ENCODE measurements at regions not wholly inside any gene's neighbourhood (a gene's known extent, or its start where the extent isn't known, plus 50 kb on each side); places are given as distances from the start of the nearest gene placed in this dataset.

DNA sequence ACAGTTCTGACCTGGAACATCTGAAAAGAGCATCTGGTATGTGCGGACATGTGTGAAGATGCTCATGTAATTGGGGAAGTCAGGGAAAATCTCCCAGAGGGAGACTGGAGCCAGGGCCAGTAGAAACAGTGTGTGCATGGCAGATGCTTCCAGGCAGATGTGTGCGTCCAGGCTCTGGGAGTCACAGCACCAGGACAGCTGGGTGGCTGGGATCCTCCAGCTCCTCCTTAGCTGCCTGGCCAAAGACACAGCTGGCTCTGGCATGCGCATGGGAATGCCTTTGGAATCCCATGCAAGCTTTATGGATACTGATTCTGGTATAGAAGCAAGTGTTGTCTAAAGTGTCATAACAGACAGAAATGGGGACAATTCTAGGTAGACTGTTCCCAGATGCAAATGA is 369.7 kb downstream of the INSIG2 start:
- Histone ChIP-seq H3K27ac (ENCODE audit: low read depth, low read length) (no peak overlapping the region), H3K4me1 (ENCODE audit: insufficient read depth, low read length) (no peaks in the 10 kb centered on the region), H3K9ac (ENCODE audit: low read length) (no peak overlapping the region), H3K9me3 (ENCODE audit: low read length) (no peaks in the 10 kb centered on the region), H3K27me3 (ENCODE audit: control insufficient read depth in 1 of 2, insufficient read depth in 2 of 2, low read length in 2 of 2) (no peaks in the 10 kb centered on the region), H3K36me3 (ENCODE audit: insufficient read depth, low read length) (no peaks in the 10 kb centered on the region), H3K4me3 (ENCODE audit: low read depth in 1 of 2, low read length in 2 of 2) (no peak overlapping the region)

DNA sequence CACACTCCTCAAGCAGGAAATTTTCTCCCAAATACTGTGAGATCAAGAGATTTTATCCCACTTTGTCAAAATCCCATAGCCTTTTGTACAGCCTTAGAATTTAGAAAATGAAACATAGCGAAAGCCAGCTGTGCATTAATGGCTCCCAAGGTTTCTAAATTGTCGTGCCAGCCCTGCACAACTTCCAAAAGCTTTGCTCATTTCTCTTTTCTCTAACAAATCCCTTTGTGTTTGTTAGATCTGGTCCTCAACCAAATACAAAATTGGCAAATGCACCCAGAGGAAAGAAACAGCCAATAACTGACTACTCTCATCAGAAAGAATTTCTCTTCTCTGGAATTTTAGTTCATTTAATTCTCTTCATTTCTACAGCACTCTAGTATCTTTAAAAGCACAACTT is 361.1 kb downstream of the INSIG2 start:
- H3K36me3 ChIP-seq (ENCODE audit: insufficient read depth, low read length): no peaks in the 10 kb centered on the region
- no peaks in the 10 kb centered on the region for H3K4me1 ChIP-seq (ENCODE audit: insufficient read depth, low read length)
- no peaks in the 10 kb centered on the region for H3K27me3 ChIP-seq (ENCODE audit: control insufficient read depth in 1 of 2, insufficient read depth in 2 of 2, low read length in 2 of 2)
- no peaks in the 10 kb centered on the region for H3K9me3 ChIP-seq (ENCODE audit: low read length)
- H3K9ac ChIP-seq (ENCODE audit: low read length): no peak overlapping the region
- no peak overlapping the region for H3K4me3 ChIP-seq (ENCODE audit: low read depth in 1 of 2, low read length in 2 of 2)
- H3K27ac ChIP-seq (ENCODE audit: low read depth, low read length): no peak overlapping the region

DNA sequence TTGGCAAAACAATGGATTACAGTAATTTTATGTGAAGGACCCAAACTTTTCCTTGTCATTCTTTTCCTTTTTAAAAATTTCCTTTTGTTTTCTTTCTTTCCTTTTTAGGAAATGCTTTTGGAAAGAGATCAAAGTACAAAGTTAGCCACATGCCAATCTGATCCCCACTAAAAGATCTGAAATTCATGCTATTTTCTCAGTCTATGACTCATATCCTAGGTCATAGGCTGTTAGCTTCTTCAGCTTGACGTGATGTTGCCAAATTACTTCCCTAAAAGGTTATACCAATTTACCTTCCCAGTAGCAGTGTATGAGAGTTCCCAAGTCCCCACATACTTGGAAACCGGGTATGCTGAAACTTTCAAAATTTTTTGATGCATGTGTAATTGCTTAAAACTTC is 355.3 kb downstream of the INSIG2 start:
- H3K27me3 ChIP-seq (ENCODE audit: control insufficient read depth in 1 of 2, insufficient read depth in 2 of 2, low read length in 2 of 2): no peaks in the 10 kb centered on the region
- H3K9ac ChIP-seq (ENCODE audit: low read length): no peak overlapping the region
- H3K4me3 ChIP-seq (ENCODE audit: low read depth in 1 of 2, low read length in 2 of 2): no peak overlapping the region
- no peaks in the 10 kb centered on the region for H3K4me1 ChIP-seq (ENCODE audit: insufficient read depth, low read length)
- H3K36me3 ChIP-seq (ENCODE audit: insufficient read depth, low read length): no peaks in the 10 kb centered on the region
- no peaks in the 10 kb centered on the region for H3K9me3 ChIP-seq (ENCODE audit: low read length)
- no peak overlapping the region for H3K27ac ChIP-seq (ENCODE audit: low read depth, low read length)

DNA sequence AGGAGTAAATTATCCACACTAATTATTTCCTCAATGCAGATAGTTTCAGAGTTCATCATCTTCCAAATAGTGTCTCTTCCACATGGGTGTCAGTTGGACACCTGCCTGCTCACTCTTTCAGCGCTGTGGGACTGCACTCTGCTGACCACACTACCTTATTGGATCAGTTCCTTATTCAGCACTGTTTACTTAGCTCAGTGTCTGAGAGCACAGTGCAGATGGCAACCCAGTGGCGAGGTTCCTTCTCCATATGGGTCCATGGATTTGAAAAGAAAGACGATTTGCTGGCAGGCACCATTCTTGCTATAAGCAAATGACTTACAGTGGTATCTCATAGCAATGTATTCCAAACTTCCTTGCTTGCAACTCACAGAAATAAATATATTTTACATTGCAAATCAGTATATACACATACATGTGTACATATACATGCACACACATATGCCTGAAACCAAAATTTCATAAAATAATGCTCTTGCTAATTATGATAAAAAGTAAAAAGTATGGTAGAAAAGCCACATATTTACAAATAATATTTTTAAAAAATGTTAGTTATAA is 354.8 kb downstream of the INSIG2 start:
- Histone ChIP-seq H3K36me3 (ENCODE audit: insufficient read depth, low read length) (no peaks in the 10 kb centered on the region), H3K4me1 (ENCODE audit: insufficient read depth, low read length) (no peaks in the 10 kb centered on the region)

GRCh38 chr2:118442046-118442445 is 353.8 kb downstream of the INSIG2 start:
- Histone ChIP-seq H3K4me1 (ENCODE audit: insufficient read depth, low read length) (no peaks in the 10 kb centered on the region), H3K4me3 (ENCODE audit: low read depth in 1 of 2, low read length in 2 of 2) (no peak overlapping the region), H3K36me3 (ENCODE audit: insufficient read depth, low read length) (no peaks in the 10 kb centered on the region), H3K9me3 (ENCODE audit: low read length) (no peaks in the 10 kb centered on the region), H3K9ac (ENCODE audit: low read length) (no peak overlapping the region), H3K27ac (ENCODE audit: low read depth, low read length) (no peak overlapping the region), H3K27me3 (ENCODE audit: control insufficient read depth in 1 of 2, insufficient read depth in 2 of 2, low read length in 2 of 2) (no peaks in the 10 kb centered on the region)

More for the DNA sequence above, 354.8 kb downstream of the INSIG2 start:
- H3K9ac ChIP-seq (ENCODE audit: low read length): no peak overlapping the region
- H3K4me3 ChIP-seq (ENCODE audit: low read depth in 1 of 2, low read length in 2 of 2): no peak overlapping the region
- no peaks in the 10 kb centered on the region for H3K9me3 ChIP-seq (ENCODE audit: low read length)
- H3K27me3 ChIP-seq (ENCODE audit: control insufficient read depth in 1 of 2, insufficient read depth in 2 of 2, low read length in 2 of 2): no peaks in the 10 kb centered on the region
- no peak overlapping the region for H3K27ac ChIP-seq (ENCODE audit: low read depth, low read length)

DNA sequence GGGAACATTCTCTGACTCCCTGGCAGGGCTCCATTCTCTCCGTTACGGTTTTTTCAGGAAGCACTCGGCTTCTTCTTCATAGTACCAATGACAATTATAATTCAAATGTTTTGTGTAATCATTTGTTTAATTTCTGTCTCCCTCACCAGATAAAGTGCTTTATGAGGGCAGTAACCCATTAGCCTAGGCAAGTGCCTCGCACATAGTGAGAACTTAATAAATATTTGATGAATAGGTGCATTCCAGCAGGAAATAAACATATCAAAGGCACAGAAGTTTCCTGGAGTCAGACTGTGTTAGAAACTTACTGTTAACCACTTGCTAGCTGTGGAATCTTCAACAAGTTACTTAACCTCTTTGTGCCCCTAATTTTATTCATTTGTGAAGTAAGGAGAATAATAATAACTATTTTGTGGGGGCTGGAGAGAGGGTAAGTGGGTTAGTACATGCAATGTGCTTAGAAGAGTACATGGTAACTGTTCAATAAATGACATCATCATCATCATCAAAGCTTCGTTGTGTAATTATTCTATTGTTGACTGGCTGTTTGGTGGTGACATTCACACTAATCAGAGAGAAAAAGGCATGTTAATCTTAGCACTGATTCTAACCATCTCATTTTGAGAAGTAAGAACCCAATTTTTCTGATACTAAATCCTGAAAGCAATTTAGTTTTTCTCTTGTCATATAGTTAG is 352.3 kb downstream of the INSIG2 start:
- H3K4me3 ChIP-seq (ENCODE audit: low read depth in 1 of 2, low read length in 2 of 2): no peak overlapping the region
- H3K4me1 ChIP-seq (ENCODE audit: insufficient read depth, low read length): no peaks in the 10 kb centered on the region
- H3K27ac ChIP-seq (ENCODE audit: low read depth, low read length): no peak overlapping the region
- H3K27me3 ChIP-seq (ENCODE audit: control insufficient read depth in 1 of 2, insufficient read depth in 2 of 2, low read length in 2 of 2): no peaks in the 10 kb centered on the region
- no peaks in the 10 kb centered on the region for H3K36me3 ChIP-seq (ENCODE audit: insufficient read depth, low read length)
- H3K9me3 ChIP-seq (ENCODE audit: low read length): no peaks in the 10 kb centered on the region
- no peak overlapping the region for H3K9ac ChIP-seq (ENCODE audit: low read length)

GRCh38 chr2:118437501-118437900 is 349.2 kb downstream of the INSIG2 start:
- Histone ChIP-seq H3K27ac (ENCODE audit: low read depth, low read length) (no peak overlapping the region), H3K36me3 (ENCODE audit: insufficient read depth, low read length) (no peaks in the 10 kb centered on the region), H3K9ac (ENCODE audit: low read length) (no peak overlapping the region), H3K27me3 (ENCODE audit: control insufficient read depth in 1 of 2, insufficient read depth in 2 of 2, low read length in 2 of 2) (no peaks in the 10 kb centered on the region), H3K4me1 (ENCODE audit: insufficient read depth, low read length) (no peaks in the 10 kb centered on the region), H3K9me3 (ENCODE audit: low read length) (no peaks in the 10 kb centered on the region), H3K4me3 (ENCODE audit: low read depth in 1 of 2, low read length in 2 of 2) (no peak overlapping the region)

GRCh38 chr2:118431997-118432396 is 343.7 kb downstream of the INSIG2 start:
- H3K9ac ChIP-seq (ENCODE audit: low read length): no peak overlapping the region
- no peaks in the 10 kb centered on the region for H3K36me3 ChIP-seq (ENCODE audit: insufficient read depth, low read length)
- H3K27me3 ChIP-seq (ENCODE audit: control insufficient read depth in 1 of 2, insufficient read depth in 2 of 2, low read length in 2 of 2): no peaks in the 10 kb centered on the region
- no peaks in the 10 kb centered on the region for H3K9me3 ChIP-seq (ENCODE audit: low read length)
- H3K4me3 ChIP-seq (ENCODE audit: low read depth in 1 of 2, low read length in 2 of 2): no peak overlapping the region
- H3K4me1 ChIP-seq (ENCODE audit: insufficient read depth, low read length): no peaks in the 10 kb centered on the region
- H3K27ac ChIP-seq (ENCODE audit: low read depth, low read length): no peak overlapping the region

DNA sequence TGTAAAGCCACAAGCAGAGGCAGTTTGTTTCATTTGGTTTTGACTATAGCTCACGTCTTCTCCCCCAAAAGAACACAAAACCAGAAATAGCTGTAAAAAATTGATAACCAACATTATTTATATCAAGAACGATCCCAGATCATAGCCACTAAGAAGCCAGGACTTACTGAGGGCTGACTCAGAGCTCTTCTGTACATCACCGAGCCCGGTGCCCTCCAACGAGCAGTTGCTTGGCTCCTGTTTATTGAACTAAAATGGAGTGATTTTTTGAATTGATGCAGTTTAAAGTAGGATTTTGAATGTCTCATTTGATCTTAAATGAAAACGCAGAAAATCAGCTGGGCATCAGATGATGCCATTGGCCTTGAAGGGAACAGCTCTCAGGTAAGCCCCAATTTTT is 343.3 kb downstream of the INSIG2 start:
- Histone ChIP-seq H3K9ac (ENCODE audit: low read length) (no peak overlapping the region), H3K36me3 (ENCODE audit: insufficient read depth, low read length) (no peaks in the 10 kb centered on the region), H3K27ac (ENCODE audit: low read depth, low read length) (no peak overlapping the region), H3K4me1 (ENCODE audit: insufficient read depth, low read length) (no peaks in the 10 kb centered on the region), H3K9me3 (ENCODE audit: low read length) (no peaks in the 10 kb centered on the region), H3K4me3 (ENCODE audit: low read depth in 1 of 2, low read length in 2 of 2) (no peak overlapping the region), H3K27me3 (ENCODE audit: control insufficient read depth in 1 of 2, insufficient read depth in 2 of 2, low read length in 2 of 2) (no peaks in the 10 kb centered on the region)

- no peak overlapping the region for H3K4me3 ChIP-seq (ENCODE audit: low read depth in 1 of 2, low read length in 2 of 2)
- no peaks in the 10 kb centered on the region for H3K36me3 ChIP-seq (ENCODE audit: insufficient read depth, low read length)
- no peaks in the 10 kb centered on the region for H3K9me3 ChIP-seq (ENCODE audit: low read length)
- H3K27ac ChIP-seq (ENCODE audit: low read depth, low read length): no peak overlapping the region
- no peaks in the 10 kb centered on the region for H3K27me3 ChIP-seq (ENCODE audit: control insufficient read depth in 1 of 2, insufficient read depth in 2 of 2, low read length in 2 of 2)
- H3K4me1 ChIP-seq (ENCODE audit: insufficient read depth, low read length): no peaks in the 10 kb centered on the region
- H3K9ac ChIP-seq (ENCODE audit: low read length): no peak overlapping the region
Observed at GRCh38 chr2:118431165-118431517, 342.9 kb downstream of the INSIG2 start.

DNA sequence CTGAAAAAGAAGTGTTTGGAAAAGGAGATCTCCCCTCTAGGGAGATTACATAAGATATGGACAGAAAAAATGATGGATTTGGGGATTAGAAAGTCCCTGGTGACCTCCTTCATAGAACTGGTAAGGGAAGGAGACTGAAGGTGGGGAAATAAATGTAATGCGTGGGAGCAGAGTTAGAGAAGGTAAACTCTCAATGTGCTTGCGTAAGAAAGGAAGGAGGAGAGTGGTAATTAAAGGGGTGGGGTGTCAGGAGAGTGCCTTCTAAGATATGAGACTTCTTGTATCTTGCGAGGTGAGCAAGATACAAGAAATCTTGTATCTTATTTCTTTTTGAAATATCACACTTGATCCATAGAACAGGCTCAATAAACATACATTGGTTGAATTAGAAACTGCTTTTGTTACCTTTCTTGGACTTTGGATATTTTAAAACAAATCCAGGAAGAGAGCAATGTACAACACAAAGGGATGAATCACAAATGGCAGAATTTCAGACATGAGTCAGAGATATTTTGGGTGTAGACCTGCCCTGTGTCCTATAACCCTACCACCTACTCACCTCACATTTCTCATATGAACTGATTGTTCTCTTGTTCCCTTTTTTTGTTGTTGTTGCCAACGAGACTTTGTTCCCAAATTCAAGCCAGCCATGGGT is 342.4 kb downstream of the INSIG2 start:
- no peak overlapping the region for H3K27ac ChIP-seq (ENCODE audit: low read depth, low read length)

GRCh38 chr2:118425191-118425590 is 336.9 kb downstream of the INSIG2 start:
- H3K9me3 ChIP-seq (ENCODE audit: low read length): no peaks in the 10 kb centered on the region
- no peak overlapping the region for H3K9ac ChIP-seq (ENCODE audit: low read length)
- no peak overlapping the region for H3K4me3 ChIP-seq (ENCODE audit: low read depth in 1 of 2, low read length in 2 of 2)
- H3K27me3 ChIP-seq (ENCODE audit: control insufficient read depth in 1 of 2, insufficient read depth in 2 of 2, low read length in 2 of 2): no peaks in the 10 kb centered on the region
- H3K27ac ChIP-seq (ENCODE audit: low read depth, low read length): no peak overlapping the region
- no peaks in the 10 kb centered on the region for H3K36me3 ChIP-seq (ENCODE audit: insufficient read depth, low read length)
- no peaks in the 10 kb centered on the region for H3K4me1 ChIP-seq (ENCODE audit: insufficient read depth, low read length)

More for the DNA sequence above, 342.4 kb downstream of the INSIG2 start:
- no peak overlapping the region for H3K4me3 ChIP-seq (ENCODE audit: low read depth in 1 of 2, low read length in 2 of 2)
- H3K27me3 ChIP-seq (ENCODE audit: control insufficient read depth in 1 of 2, insufficient read depth in 2 of 2, low read length in 2 of 2): no peaks in the 10 kb centered on the region
- no peaks in the 10 kb centered on the region for H3K36me3 ChIP-seq (ENCODE audit: insufficient read depth, low read length)
- H3K9me3 ChIP-seq (ENCODE audit: low read length): no peaks in the 10 kb centered on the region
- H3K9ac ChIP-seq (ENCODE audit: low read length): no peak overlapping the region
- H3K4me1 ChIP-seq (ENCODE audit: insufficient read depth, low read length): no peaks in the 10 kb centered on the region

Measured in muscle layer of colon (tissue), 2 donors.